Activated naive CD4-positive, alpha-beta T cell treated with anti-CD3 and anti-CD28 coated beads for 36 hours (primary cell): ENCODE measurements at regions not wholly inside any gene's neighbourhood (a gene's known extent, or its start where the extent isn't known, plus 50 kb on each side); places are given as distances from the start of the nearest gene placed in this dataset.

Experiments
- CTCF ChIA-PET: fragments of 350-600 bp; sonication (Branson Sonifier 250); formaldehyde crosslinking; loops from one replicate; lab custom pipeline; 2021; ENCODE audit warnings: antibody characterized with exemption; lab: Charles Lee
- DNase-seq: peaks from one replicate; pipeline ENCODE4 v3.0.0-alpha.2; 2020
- H3K27ac Mint-ChIP-seq: one replicate; pipeline ENCODE4 v1.8.0; 2021; ENCODE audit warnings: mild to moderate bottlenecking, mixed read lengths
- H3K27me3 Mint-ChIP-seq: one replicate; pipeline ENCODE4 v1.8.0; 2021; ENCODE audit warnings: low read depth, mixed read lengths
- H3K36me3 Mint-ChIP-seq: one replicate; pipeline ENCODE4 v1.8.0; 2021; ENCODE audit warnings: low read depth, mixed read lengths
- H3K4me1 Mint-ChIP-seq: one replicate; pipeline ENCODE4 v1.8.0; 2021; ENCODE audit warnings: low read depth, mixed read lengths
- H3K4me3 Mint-ChIP-seq: one replicate; pipeline ENCODE4 v1.8.0; 2021; ENCODE audit warnings: mild to moderate bottlenecking, moderate library complexity, mixed read lengths
- H3K9me3 Mint-ChIP-seq: one replicate; pipeline ENCODE4 v1.8.0; 2021; ENCODE audit warnings: mixed read lengths
- intact Hi-C: fragments of 100-400 bp; cut with micrococcal nuclease; formaldehyde crosslinking; loops from one replicate; pipeline ENCODE4 v1.15.1; 2023

- Mint-ChIP-seq H3K4me3 (no peak overlapping the region), H3K4me1 (no peaks in the 10 kb centered on the region), H3K36me3 (no peaks in the 10 kb centered on the region), H3K27me3 (no peaks in the 10 kb centered on the region), H3K9me3 (peaks cover 2% of the 10 kb centered on the region), H3K27ac (no peak overlapping the region)
- DNase-seq = no peak
- intact Hi-C loops = no loop called here
- CTCF ChIA-PET = interaction anchor here (0.5 kb wide), 1 partner anchor 80 kb away, joined by 3 read pairs; no protein-coding TSS in a partner anchor
Observed at GRCh38 chrX:33607042-33607595, 395.8 kb upstream of the DMD start.

GRCh38 chrX:33605997-33606396 is 394.6 kb upstream of the DMD start:
- no peaks in the 10 kb centered on the region for H3K27me3 Mint-ChIP-seq
- peaks cover 2% of the 10 kb centered on the region for H3K9me3 Mint-ChIP-seq
- CTCF ChIA-PET = no interaction called here
- H3K4me3 Mint-ChIP-seq = no peak overlapping the region
- no peaks in the 10 kb centered on the region for H3K4me1 Mint-ChIP-seq
- H3K27ac Mint-ChIP-seq = no peak overlapping the region
- no peak for DNase-seq
- no peaks in the 10 kb centered on the region for H3K36me3 Mint-ChIP-seq
- intact Hi-C loops = no loop called here

- Mint-ChIP-seq H3K27me3 (no peaks in the 10 kb centered on the region), H3K4me1 (no peaks in the 10 kb centered on the region), H3K9me3 (peaks cover under 1% of the 10 kb centered on the region), H3K27ac (no peak overlapping the region), H3K4me3 (no peak overlapping the region), H3K36me3 (no peaks in the 10 kb centered on the region)
- intact Hi-C loops = no loop called here
- DNase-seq = no peak
- CTCF ChIA-PET = no interaction called here
Observed at GRCh38 chrX:33592396-33592795, 381.0 kb upstream of the DMD start.

GRCh38 chrX:33589316-33589715 is 378.0 kb upstream of the DMD start:
- CTCF ChIA-PET = no interaction called here
- H3K9me3 Mint-ChIP-seq = peaks cover 2% of the 10 kb centered on the region
- H3K4me1 Mint-ChIP-seq = no peaks in the 10 kb centered on the region
- no peaks in the 10 kb centered on the region for H3K36me3 Mint-ChIP-seq
- no peak overlapping the region for H3K4me3 Mint-ChIP-seq
- no peak for DNase-seq
- intact Hi-C loops = no loop called here
- no peaks in the 10 kb centered on the region for H3K27me3 Mint-ChIP-seq
- no peak overlapping the region for H3K27ac Mint-ChIP-seq

GRCh38 chrX:33543757-33544156 is 332.4 kb upstream of the DMD start:
- Mint-ChIP-seq H3K4me3 (no peak overlapping the region), H3K9me3 (peaks cover 4% of the 10 kb centered on the region), H3K27me3 (no peaks in the 10 kb centered on the region), H3K36me3 (no peaks in the 10 kb centered on the region), H3K4me1 (no peaks in the 10 kb centered on the region), H3K27ac (no peak overlapping the region)
- CTCF ChIA-PET = no interaction called here
- intact Hi-C loops = no loop called here
- no peak for DNase-seq
